ENCODE measurements at regions not wholly inside any gene's neighbourhood (a gene's known extent, or its start where the extent isn't known, plus 50 kb on each side); places are given as distances from the start of the nearest gene placed in this dataset.

DNA sequence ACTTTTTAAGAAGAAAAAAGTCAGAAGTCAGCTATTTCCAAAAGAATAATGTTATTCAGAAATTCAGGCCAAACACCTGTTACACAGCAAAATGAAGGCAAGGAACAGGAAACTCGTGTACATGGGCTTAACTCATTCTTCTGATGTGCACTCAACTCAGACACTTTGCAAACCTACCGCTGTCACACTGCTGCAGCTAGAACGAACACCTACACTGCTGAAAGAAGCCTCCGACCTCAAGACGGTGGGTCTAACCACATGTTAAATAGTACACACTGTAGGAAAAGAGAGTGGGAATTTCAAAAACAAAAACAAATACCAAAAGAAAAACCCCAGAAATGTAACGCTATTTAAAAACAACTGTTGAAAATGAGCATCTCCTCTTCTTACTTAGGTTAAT lies 384.5 kb downstream of the IRX1 start:
- DNase-seq = no peak

- DNase-seq = no peak
These were observed 392.2 kb downstream of the IRX1 start for GRCh38 chr5:3987867-3988266.

DNA sequence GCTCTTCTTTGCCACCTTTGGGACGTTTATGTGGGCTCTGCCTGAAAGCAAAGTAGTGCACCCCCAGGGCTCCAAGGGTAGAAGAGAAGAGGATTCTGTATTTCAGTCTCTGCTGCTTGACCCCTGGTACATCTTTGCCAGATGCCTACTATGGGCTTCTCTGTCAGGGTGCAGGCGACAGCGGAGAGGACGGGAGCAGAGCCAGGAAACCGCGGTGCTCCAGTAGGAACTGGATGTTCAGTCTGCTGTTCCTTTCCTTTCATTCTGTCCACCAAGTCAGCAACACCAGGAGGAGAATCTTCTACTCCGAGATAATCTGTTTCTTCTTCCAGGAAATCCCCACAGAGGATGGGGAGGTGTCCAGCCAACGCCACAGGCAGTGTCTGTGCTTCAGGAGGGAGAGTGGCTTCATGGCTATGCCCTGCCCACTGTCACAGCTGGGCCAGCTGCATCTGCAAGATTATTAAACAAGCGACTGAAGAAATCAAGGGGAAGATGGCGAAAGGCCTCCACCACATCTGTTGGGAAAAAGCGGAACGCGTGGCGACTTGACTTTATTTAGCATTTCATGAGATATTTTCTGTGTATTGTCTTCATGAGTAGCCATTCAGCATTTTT lies 398.3 kb downstream of the IRX1 start:
- DNase-seq = no peak

- DNase-seq = no peak
These were observed 399.0 kb downstream of the IRX1 start for GRCh38 chr5:3994628-3995027.

GRCh38 chr5:3995954-3996619 lies 400.5 kb downstream of the IRX1 start:
- DNase-seq = no peak

- DNase-seq = no peak
These were observed 401.2 kb downstream of the IRX1 start for GRCh38 chr5:3996707-3997336.

- DNase-seq = no peak
These were observed 402.0 kb downstream of the IRX1 start for GRCh38 chr5:3997670-3998069.

GRCh38 chr5:3999929-4000328 lies 404.3 kb downstream of the IRX1 start:
- DNase-seq = no peak

DNA sequence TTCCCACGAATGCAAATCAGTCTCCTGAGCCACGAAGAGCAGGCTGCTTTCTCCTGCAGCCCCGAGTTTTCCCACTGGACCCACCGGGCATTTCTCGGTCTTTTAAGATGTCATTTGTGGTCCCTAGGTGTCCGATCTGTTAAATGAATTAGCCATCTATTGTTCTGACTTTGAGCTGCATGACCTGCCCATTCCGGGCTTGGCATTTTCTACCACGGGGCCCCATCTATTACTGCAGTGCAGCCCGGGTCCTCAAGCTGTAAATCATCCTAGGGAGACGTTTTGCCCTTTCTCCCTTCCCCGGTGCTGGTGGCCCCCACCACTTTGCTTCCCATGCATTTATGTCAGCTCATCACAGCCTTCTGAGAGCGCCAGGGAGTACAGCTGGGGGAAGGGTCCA lies 405.4 kb downstream of the IRX1 start:
- no peak for DNase-seq

DNA sequence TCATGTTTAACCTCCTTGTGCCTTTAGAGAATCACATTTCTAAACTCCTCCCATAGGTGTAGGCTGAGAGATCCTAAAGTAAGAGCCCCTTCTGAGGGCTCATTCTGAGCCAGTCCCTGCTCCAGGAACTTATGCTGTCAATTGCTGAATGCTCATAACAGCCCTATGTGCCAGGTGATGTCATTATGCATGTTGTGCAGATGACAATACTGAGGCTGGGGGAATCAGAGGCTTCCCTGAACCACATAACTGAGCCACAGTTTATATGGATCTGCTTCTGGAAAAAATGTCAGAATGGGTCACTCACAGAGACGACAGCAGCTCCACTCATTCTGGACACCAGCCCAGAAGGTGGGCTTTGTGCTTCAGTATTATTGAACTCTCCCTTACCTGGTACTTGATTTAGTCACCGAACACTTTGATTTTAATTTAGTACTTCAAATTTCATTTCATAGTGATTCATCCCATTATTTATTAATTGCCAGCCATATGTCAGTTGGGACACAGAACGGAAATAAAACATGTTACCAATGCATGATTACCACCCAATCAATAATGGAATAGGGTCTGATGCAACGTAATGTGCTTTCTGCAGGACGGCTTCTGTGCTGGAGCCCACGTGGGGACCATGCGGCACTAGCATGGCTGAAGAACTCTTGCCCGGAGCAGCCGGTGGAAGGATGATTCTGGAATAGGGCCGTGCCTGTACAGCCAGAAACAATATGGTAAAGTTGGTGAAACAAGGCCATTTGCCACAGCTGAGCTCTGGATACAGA lies 406.3 kb downstream of the IRX1 start:
- no peak for DNase-seq

- no peak for DNase-seq
These were observed 409.7 kb downstream of the IRX1 start for GRCh38 chr5:4005335-4005734.

GRCh38 chr5:4007001-4007400 lies 411.4 kb downstream of the IRX1 start:
- no peak for DNase-seq

GRCh38 chr5:4011943-4012342 lies 416.3 kb downstream of the IRX1 start:
- DNase-seq = no peak

- no peak for DNase-seq
These were observed 417.7 kb downstream of the IRX1 start for GRCh38 chr5:4013106-4013898.

GRCh38 chr5:4015709-4016108 lies 420.1 kb downstream of the IRX1 start:
- DNase-seq = no peak

DNA sequence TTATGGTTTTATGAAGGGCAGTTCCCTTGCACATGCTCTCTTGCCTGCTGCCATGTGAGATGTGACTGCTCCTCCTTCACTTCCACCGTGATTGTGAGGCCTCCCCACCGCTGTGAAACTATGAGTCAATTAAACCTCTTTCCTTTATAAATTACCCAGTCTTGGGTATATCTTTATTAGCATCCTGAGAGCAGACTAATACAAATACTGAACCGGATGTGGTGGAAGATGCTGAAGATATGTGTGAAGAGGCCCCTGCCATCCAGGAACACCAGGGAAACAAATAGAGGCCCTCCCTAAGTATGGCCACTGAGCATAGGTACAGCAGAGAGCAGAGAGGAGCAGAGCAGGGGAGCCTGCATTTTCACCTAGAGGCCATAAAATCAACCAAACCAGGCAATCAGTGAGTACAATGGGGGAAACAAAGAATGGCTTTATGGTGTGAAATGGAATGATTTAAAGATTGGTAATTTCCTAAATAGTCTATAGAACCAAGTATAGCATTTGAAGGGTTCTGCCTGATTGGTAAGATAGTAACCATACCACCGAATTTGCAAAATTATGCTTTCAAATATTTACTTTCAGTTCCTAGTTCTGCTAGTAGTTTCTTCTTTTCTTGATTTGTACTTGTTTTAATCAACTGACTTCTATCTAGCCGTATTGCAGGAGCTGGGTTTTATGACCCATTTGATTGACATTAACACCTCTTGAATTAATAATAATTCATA lies 421.6 kb downstream of the IRX1 start:
- DNase-seq = no peak

DNA sequence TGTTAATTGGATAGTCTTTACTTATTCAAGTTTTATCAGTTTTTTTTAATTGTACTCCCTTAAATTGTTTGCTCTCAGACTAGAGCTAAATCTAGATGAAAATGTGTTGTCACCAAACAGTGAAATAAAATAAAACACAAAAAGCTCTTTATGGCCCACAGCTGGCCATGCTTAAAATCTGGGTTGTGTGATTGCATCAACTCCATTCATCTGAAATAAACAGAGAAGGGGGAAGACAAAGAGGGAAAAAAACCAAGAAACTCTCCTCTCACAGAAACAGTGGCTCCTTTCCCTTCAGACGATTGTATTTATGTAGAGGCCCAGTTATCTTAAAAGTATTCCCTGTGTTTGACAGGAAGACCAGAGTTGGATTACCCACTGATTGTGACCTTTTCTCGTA lies 422.4 kb downstream of the IRX1 start:
- DNase-seq = no peak

GRCh38 chr5:4019009-4019769 lies 423.6 kb downstream of the IRX1 start:
- no peak for DNase-seq

DNA sequence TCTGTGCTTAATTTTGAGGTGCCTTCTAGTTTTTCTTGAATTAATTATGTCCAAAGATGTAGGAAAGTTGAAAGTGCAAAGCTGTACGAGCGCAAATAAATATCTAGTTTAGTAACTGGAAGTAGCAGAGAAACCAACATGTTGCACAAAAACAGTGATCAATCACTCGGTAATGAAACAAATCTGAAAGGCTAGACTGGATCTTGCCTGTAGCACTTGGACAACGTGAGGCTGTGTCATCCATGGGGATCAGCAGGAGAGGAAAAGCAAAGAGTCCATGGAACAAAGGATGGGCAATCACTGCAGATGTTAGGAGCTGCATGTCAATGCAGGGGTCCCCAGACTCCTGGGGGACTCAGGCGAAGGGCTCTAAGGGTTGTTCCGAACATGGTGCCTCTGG lies 424.2 kb downstream of the IRX1 start:
- no peak for DNase-seq

GRCh38 chr5:4020400-4020799 lies 424.8 kb downstream of the IRX1 start:
- DNase-seq = no peak

DNA sequence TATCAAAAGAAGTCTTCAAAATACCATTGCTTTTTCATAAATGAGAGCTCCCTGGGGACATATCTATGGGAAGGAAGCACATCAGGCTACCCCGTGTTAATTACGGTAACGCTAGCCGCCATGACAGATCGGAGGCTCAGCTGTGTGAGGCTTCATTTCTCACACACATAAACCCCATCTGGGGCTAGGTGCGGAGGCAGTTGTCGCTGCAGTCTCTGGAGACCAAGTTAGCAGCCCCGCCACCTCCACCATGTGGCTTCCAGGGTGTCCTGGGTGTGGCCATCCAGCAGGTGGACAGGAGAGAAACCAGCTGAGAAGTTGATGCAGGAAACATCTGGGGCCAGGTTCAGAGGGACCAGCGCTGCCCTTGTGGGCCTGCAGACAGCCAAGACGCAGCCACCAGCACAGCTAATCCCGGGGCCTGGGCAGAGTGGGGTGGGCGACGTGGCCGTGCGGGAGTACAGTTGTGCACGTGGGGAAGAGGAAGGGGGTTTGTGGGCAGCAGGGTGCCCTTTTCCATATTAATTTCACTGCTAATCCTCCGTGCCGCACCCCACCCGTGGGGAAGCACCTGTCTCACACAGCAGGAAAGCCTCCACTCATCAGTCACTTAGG lies 426.5 kb downstream of the IRX1 start:
- DNase-seq = no peak
